ENCODE measurements at regions not wholly inside any gene's neighbourhood (a gene's known extent, or its start where the extent isn't known, plus 50 kb on each side); places are given as distances from the start of the nearest gene placed in this dataset.

GRCh38 chr13:66003558-66003957 lies 1226.6 kb downstream of the PCDH9 start:
- Mint-ChIP-seq H3K4me1 (no peaks in the 10 kb centered on the region), H3K27ac (no peak overlapping the region), H3K9me3 (peaks cover 6% of the 10 kb centered on the region), H3K27me3 (no peaks in the 10 kb centered on the region), H3K4me3 (no peak overlapping the region), H3K36me3 (no peaks in the 10 kb centered on the region)
- DNase-seq (ENCODE audit: low spot score in 2 of 2) (no peak), ATAC-seq (ENCODE audit: low read depth) (no peak)

- Mint-ChIP-seq H3K9me3 (peaks cover 6% of the 10 kb centered on the region), H3K27me3 (no peaks in the 10 kb centered on the region), H3K4me1 (no peaks in the 10 kb centered on the region), H3K4me3 (no peak overlapping the region), H3K27ac (no peak overlapping the region), H3K36me3 (no peaks in the 10 kb centered on the region)
- no peak for DNase-seq (ENCODE audit: low spot score in 2 of 2)
- no peak for ATAC-seq (ENCODE audit: low read depth)
Observed at GRCh38 chr13:66001140-66001539, 1229.0 kb downstream of the PCDH9 start.

GRCh38 chr13:65999411-65999810 lies 1230.7 kb downstream of the PCDH9 start:
- no peaks in the 10 kb centered on the region for H3K36me3 Mint-ChIP-seq
- ATAC-seq (ENCODE audit: low read depth): no peak
- H3K27ac Mint-ChIP-seq: no peak overlapping the region
- no peak for DNase-seq (ENCODE audit: low spot score in 2 of 2)
- no peaks in the 10 kb centered on the region for H3K27me3 Mint-ChIP-seq
- no peak overlapping the region for H3K4me3 Mint-ChIP-seq
- peaks cover 6% of the 10 kb centered on the region for H3K9me3 Mint-ChIP-seq
- H3K4me1 Mint-ChIP-seq: no peaks in the 10 kb centered on the region

GRCh38 chr13:65990684-65991083 lies 1239.5 kb downstream of the PCDH9 start:
- DNase-seq (ENCODE audit: low spot score in 2 of 2) (no peak), ATAC-seq (ENCODE audit: low read depth) (no peak)
- H3K4me3 Mint-ChIP-seq: no peak overlapping the region
- H3K9me3 Mint-ChIP-seq: no peaks in the 10 kb centered on the region
- no peaks in the 10 kb centered on the region for H3K36me3 Mint-ChIP-seq
- no peaks in the 10 kb centered on the region for H3K27me3 Mint-ChIP-seq
- no peak overlapping the region for H3K27ac Mint-ChIP-seq
- H3K4me1 Mint-ChIP-seq: no peaks in the 10 kb centered on the region

GRCh38 chr13:65985612-65986011 lies 1244.5 kb downstream of the PCDH9 start:
- Mint-ChIP-seq H3K9me3 (peaks cover 2% of the 10 kb centered on the region), H3K27me3 (no peaks in the 10 kb centered on the region), H3K36me3 (no peaks in the 10 kb centered on the region), H3K4me1 (no peaks in the 10 kb centered on the region), H3K4me3 (no peak overlapping the region), H3K27ac (no peak overlapping the region)
- DNase-seq (ENCODE audit: low spot score in 2 of 2): no peak
- no peak for ATAC-seq (ENCODE audit: low read depth)

GRCh38 chr13:65977525-65977924 lies 1252.6 kb downstream of the PCDH9 start:
- ATAC-seq (ENCODE audit: low read depth): no peak
- no peak for DNase-seq (ENCODE audit: low spot score in 2 of 2)
- Mint-ChIP-seq H3K27me3 (no peaks in the 10 kb centered on the region), H3K36me3 (no peaks in the 10 kb centered on the region), H3K4me1 (no peaks in the 10 kb centered on the region), H3K4me3 (no peak overlapping the region), H3K27ac (no peak overlapping the region), H3K9me3 (peaks cover 14% of the 10 kb centered on the region)

GRCh38 chr13:65971541-65971940 lies 1258.6 kb downstream of the PCDH9 start:
- H3K9me3 Mint-ChIP-seq: peaks cover 12% of the 10 kb centered on the region
- H3K4me1 Mint-ChIP-seq: no peaks in the 10 kb centered on the region
- no peaks in the 10 kb centered on the region for H3K36me3 Mint-ChIP-seq

GRCh38 chr13:65966991-65967451 lies 1263.1 kb downstream of the PCDH9 start:
- no peak for DNase-seq (ENCODE audit: low spot score in 2 of 2)
- H3K9me3 Mint-ChIP-seq: peaks cover 6% of the 10 kb centered on the region
- no peak overlapping the region for H3K27ac Mint-ChIP-seq
- H3K4me1 Mint-ChIP-seq: no peaks in the 10 kb centered on the region
- H3K36me3 Mint-ChIP-seq: no peaks in the 10 kb centered on the region
- H3K4me3 Mint-ChIP-seq: no peak overlapping the region
- ATAC-seq (ENCODE audit: low read depth): no peak
- H3K27me3 Mint-ChIP-seq: no peaks in the 10 kb centered on the region

More at GRCh38 chr13:65971541-65971940, 1258.6 kb downstream of the PCDH9 start:
- DNase-seq (ENCODE audit: low spot score in 2 of 2) (no peak), ATAC-seq (ENCODE audit: low read depth) (no peak)
- H3K27me3 Mint-ChIP-seq: no peaks in the 10 kb centered on the region
- no peak overlapping the region for H3K4me3 Mint-ChIP-seq
- H3K27ac Mint-ChIP-seq: no peak overlapping the region

- Mint-ChIP-seq H3K4me3 (no peak overlapping the region), H3K9me3 (peaks cover 4% of the 10 kb centered on the region), H3K27me3 (no peaks in the 10 kb centered on the region), H3K4me1 (no peaks in the 10 kb centered on the region), H3K36me3 (no peaks in the 10 kb centered on the region), H3K27ac (no peak overlapping the region)
- ATAC-seq (ENCODE audit: low read depth) (no peak), DNase-seq (ENCODE audit: low spot score in 2 of 2) (no peak)
Observed at GRCh38 chr13:65965501-65965900, 1264.6 kb downstream of the PCDH9 start.

- no peak for ATAC-seq (ENCODE audit: low read depth)
- Mint-ChIP-seq H3K4me1 (no peaks in the 10 kb centered on the region), H3K36me3 (no peaks in the 10 kb centered on the region), H3K9me3 (peaks cover 4% of the 10 kb centered on the region), H3K4me3 (no peak overlapping the region), H3K27ac (no peak overlapping the region), H3K27me3 (no peaks in the 10 kb centered on the region)
- DNase-seq (ENCODE audit: low spot score in 2 of 2): no peak
Observed at GRCh38 chr13:65964672-65965071, 1265.5 kb downstream of the PCDH9 start.

GRCh38 chr13:65959305-65959704 lies 1270.8 kb downstream of the PCDH9 start:
- Mint-ChIP-seq H3K27me3 (no peaks in the 10 kb centered on the region), H3K36me3 (no peaks in the 10 kb centered on the region), H3K9me3 (peaks cover 5% of the 10 kb centered on the region), H3K4me3 (no peak overlapping the region), H3K4me1 (no peaks in the 10 kb centered on the region), H3K27ac (no peak overlapping the region)
- no peak for DNase-seq (ENCODE audit: low spot score in 2 of 2)
- ATAC-seq (ENCODE audit: low read depth): no peak

- Mint-ChIP-seq H3K36me3 (no peaks in the 10 kb centered on the region), H3K9me3 (peaks cover 2% of the 10 kb centered on the region), H3K4me1 (no peaks in the 10 kb centered on the region), H3K4me3 (no peak overlapping the region), H3K27ac (no peak overlapping the region), H3K27me3 (no peaks in the 10 kb centered on the region)
- ATAC-seq (ENCODE audit: low read depth) (no peak), DNase-seq (ENCODE audit: low spot score in 2 of 2) (no peak)
Observed at GRCh38 chr13:65946387-65946786, 1283.7 kb downstream of the PCDH9 start.

GRCh38 chr13:65943708-65944107 lies 1286.4 kb downstream of the PCDH9 start:
- no peak for DNase-seq (ENCODE audit: low spot score in 2 of 2)
- Mint-ChIP-seq H3K4me1 (no peaks in the 10 kb centered on the region), H3K4me3 (no peak overlapping the region), H3K36me3 (no peaks in the 10 kb centered on the region), H3K27me3 (no peaks in the 10 kb centered on the region), H3K9me3 (peaks cover 2% of the 10 kb centered on the region), H3K27ac (no peak overlapping the region)
- no peak for ATAC-seq (ENCODE audit: low read depth)

- DNase-seq (ENCODE audit: low spot score in 2 of 2): no peak
- Mint-ChIP-seq H3K9me3 (peaks cover 2% of the 10 kb centered on the region), H3K4me1 (no peaks in the 10 kb centered on the region), H3K27ac (no peak overlapping the region), H3K36me3 (no peaks in the 10 kb centered on the region), H3K27me3 (no peaks in the 10 kb centered on the region), H3K4me3 (no peak overlapping the region)
- ATAC-seq (ENCODE audit: low read depth): no peak
Observed at GRCh38 chr13:65943024-65943423, 1287.1 kb downstream of the PCDH9 start.

- ATAC-seq (ENCODE audit: low read depth) (no peak), DNase-seq (ENCODE audit: low spot score in 2 of 2) (no peak)
- Mint-ChIP-seq H3K36me3 (no peaks in the 10 kb centered on the region), H3K27me3 (no peaks in the 10 kb centered on the region), H3K9me3 (peaks cover 2% of the 10 kb centered on the region), H3K27ac (no peak overlapping the region), H3K4me1 (no peaks in the 10 kb centered on the region), H3K4me3 (no peak overlapping the region)
Observed at GRCh38 chr13:65940720-65941119, 1289.4 kb downstream of the PCDH9 start.

Data from memory B cell (primary cell).